Fibroblast of skin of abdomen (primary cell): ENCODE measurements at regions not wholly inside any gene's neighbourhood (a gene's known extent, or its start where the extent isn't known, plus 50 kb on each side); places are given as distances from the start of the nearest gene placed in this dataset.
A peak's percentile ranks its signal among the peaks of the same experiment; 100 is the strongest.

Source experiments
- DNase-seq: peaks from one replicate; pipeline ENCODE4 v3.0.0-alpha.2; 2013

- DNase-seq, result no peak
Measured at GRCh38 chr4:171629737-171630136, 183.5 kb upstream of the GALNTL6 start.

GRCh38 chr4:171629182-171629581 lies 184.0 kb upstream of the GALNTL6 start:
- DNase-seq, result no peak

DNA sequence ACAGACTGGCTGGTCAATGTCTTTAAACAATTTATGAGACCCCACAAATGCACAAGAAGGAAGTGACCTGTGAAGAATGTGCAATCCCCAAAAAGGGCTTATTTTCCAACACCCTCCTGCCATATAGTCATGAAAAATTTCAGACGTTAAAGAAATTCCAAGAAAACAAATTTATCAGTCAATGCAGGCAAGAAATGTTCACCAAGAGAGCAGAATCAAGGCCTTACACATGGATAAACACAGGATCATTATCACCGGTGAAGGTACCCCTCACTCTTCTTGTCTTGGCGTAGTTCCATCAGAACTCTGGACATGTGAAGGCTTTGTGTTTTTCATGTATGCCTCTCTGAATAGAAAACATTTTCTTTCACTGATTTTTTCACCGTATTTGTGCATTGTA lies 186.7 kb upstream of the GALNTL6 start:
- DNase-seq, result no peak

GRCh38 chr4:171622729-171623128 lies 190.5 kb upstream of the GALNTL6 start:
- DNase-seq, result no peak

GRCh38 chr4:171621646-171622045 lies 191.6 kb upstream of the GALNTL6 start:
- DNase-seq, result no peak

DNA sequence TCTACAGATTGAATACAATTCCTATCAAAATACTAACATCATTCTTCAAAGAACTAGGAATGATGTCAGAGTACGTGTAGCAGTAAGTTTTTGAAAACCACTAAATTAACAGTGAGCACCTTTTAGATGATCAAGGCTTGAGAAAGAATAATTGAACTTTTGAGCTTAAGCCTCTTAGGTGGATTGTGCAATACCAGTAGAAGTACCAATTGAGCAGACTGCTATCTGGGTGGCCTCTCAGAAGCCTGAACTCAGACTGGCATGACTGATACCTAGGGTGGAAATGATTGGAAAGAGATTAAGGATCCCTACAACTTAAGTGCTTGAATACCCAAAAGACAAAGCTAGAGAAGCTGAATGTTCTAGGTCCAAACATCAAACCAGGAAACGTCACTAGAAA lies 200.3 kb upstream of the GALNTL6 start:
- no peak for DNase-seq

- DNase-seq, result no peak
Measured at GRCh38 chr4:171602638-171603355, 210.4 kb upstream of the GALNTL6 start.

GRCh38 chr4:171601091-171601490 lies 212.1 kb upstream of the GALNTL6 start:
- no peak for DNase-seq

- DNase-seq, result no peak
Measured at GRCh38 chr4:171599628-171600027, 213.6 kb upstream of the GALNTL6 start.

DNA sequence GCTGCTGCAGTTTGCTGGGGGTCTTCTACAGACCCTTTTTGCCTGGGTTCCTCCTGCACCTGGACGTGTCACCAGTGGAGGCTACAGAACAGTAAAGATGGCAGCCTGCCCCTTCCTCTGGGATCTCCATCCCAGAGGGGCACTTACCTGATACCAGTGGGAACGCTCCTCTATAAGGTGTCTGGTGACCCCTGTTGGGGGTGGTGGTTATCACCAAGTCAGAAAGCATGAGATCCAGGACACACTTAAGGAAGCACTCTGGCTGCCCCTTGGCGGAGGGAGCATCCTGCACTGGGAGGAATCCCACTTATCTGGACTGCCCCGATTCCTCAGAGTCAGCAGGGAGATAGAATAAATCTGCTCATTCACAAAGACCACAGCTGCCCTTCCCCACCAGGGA lies 218.9 kb upstream of the GALNTL6 start:
- DNase-seq, result no peak

DNA sequence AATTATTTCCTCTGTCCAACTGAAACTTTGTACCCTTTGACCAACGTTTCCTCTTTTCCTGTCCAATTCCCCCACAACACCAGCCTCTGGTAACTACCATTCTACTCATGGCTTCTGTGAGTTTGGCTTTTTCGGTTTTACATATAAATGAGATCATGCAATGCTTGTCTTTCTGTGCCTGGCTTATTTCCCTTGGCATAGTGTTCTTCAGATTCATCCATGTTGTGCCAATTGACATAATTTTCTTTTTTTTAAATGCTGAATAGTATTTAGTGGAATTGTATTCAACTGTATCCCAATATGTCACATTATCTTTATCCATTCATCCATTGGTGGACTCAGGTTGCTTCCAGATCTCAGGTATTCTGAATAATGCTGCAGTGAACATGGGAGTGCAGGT lies 222.5 kb upstream of the GALNTL6 start:
- DNase-seq, result no peak

GRCh38 chr4:171588764-171589163 lies 224.4 kb upstream of the GALNTL6 start:
- DNase-seq, result no peak

DNA sequence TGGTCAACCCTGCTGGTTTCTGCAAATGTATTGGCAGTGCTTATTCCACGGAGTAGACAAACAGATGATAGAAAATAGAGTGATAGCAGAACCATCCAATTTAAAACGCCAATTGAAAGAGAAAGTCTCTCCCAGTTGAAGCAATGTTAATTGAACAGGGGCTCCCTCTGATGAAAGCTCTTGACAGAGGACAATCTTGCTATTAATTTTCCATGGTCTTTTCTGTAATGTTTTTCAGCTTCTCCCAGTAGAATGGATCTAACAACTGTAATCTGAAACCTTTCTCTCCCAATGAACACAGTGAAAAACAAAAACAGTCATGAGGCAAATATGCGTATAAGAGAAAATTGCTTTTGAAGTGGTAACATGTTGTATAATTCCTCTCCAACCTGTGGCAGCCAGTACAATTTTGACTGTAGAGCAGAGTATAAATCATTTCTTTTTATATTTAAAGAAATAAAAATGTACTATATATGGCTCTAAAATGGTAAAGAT lies 225.1 kb upstream of the GALNTL6 start:
- peak; percentile 2 for DNase-seq

DNA sequence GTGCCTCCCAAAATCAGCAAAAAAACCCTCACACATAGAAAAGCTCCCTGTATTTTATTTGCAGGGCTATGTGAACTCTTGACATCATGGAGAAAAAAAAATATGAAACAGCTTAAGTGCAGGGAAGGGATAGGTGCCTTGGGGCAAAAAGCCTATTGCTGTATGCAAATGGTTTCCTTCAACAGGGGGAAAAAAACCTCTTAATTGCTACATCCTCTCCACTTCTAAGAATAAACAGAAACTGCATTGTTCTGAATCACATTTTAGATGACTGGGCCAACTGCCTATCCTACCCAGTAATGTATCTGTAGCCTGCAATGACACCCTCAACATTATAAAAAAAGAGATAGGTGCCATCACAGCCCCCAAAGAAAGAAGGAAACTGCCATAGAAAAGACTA lies 229.4 kb upstream of the GALNTL6 start:
- DNase-seq, result no peak

DNA sequence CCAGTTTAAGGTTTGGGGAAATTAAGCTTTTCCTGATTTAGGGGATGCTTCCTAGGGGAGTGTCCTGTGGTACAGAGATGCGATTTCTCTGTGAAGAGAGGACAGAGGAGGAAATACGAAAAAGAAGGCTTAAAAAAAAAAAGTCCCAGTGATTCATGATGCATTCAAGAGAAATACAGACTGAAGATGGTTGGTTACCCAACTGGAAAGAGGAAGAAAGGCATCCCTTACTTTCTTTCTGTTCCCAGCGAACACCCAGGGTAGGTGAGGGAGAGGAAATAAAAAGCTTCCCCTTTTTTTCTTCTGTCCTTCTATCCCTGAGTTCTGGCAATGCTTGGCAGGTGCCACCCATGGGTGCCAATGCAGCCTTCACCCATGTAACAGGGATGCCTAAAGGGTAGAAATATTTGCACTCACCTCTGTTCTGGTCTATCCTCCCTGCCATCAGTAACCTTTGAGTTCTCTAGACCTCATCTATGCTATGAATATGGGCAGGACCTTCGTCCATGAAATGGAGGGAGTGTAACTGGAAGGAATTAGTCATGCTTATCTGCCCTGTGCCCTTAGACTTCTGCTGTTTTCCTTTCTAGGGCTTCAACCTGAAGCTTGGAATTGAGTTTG lies 230.1 kb upstream of the GALNTL6 start:
- DNase-seq, result no peak

GRCh38 chr4:171573181-171573580 lies 240.0 kb upstream of the GALNTL6 start:
- DNase-seq, result no peak

DNA sequence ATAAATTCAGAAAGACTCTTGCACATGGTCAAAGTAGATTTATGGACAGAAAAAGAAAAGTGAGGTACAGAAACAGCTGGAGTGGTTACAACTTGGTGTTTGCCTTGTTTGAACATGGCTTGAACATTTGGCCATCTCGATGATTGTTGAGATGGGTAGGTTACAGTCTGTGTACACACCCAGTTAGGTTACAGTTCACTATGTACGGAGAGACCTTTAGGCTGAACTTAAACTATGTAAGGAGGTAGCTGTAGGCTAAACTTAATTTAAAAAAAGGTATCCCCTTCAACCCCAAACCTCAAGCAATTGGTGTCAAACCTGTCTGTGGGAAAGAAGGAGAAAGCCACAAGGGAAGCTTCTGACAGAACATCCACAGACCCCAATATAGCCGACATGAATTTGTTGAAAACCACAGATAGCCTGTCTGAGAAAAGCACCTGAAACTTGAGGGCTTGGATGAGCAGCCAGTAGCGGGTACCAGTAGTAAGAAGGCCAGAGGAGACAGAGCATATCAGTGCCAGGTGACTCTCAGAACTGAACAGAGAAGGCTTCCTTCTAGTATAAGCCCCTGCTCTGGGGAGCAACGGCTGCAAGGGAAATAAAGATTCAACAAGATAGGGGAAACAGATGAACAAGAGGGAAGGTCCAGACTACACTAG lies 247.9 kb upstream of the GALNTL6 start:
- no peak for DNase-seq

GRCh38 chr4:171561419-171561818 lies 251.8 kb upstream of the GALNTL6 start:
- DNase-seq, result no peak

GRCh38 chr4:171553961-171554360 lies 259.2 kb upstream of the GALNTL6 start:
- no peak for DNase-seq

DNA sequence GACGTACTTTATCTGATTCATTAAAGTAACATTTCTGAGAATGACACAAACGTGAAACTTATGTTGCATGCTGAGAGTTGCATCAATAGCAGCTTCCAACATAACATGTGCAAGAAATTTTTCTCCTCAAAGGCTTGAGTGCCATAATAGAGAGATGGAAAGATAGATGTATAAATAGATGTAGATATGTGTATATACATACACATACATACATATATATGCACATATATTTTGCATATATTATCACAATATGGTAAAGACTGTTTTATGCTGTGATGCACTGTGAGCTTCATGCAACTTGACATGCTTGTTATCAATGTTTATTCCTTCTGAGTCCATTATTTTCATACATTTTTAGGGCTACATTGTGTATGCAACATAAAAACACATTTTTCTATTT lies 270.6 kb upstream of the GALNTL6 start:
- no peak for DNase-seq

GRCh38 chr4:171538601-171539100 lies 274.6 kb upstream of the GALNTL6 start:
- DNase-seq, result no peak

DNA sequence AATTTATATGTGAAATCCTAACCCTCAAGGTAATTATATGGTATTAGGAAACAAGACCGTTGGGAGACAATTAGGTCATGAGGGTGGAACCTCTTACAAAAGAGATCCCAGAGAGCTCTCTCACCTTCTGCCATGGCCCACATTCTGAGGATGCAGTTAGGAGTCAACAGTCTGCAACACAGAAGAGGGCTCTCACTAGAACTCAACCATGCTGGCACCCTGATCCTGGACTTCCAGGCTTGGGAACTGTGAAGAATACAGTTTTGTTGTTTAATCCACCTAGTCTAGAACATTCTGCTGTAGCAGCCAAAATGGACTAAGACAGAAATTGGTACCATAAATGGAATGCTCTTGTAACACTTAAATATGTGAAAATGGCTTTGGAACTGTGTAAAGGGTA lies 278.8 kb upstream of the GALNTL6 start:
- DNase-seq, result no peak

GRCh38 chr4:171532968-171533367 lies 280.2 kb upstream of the GALNTL6 start:
- DNase-seq, result no peak

DNA sequence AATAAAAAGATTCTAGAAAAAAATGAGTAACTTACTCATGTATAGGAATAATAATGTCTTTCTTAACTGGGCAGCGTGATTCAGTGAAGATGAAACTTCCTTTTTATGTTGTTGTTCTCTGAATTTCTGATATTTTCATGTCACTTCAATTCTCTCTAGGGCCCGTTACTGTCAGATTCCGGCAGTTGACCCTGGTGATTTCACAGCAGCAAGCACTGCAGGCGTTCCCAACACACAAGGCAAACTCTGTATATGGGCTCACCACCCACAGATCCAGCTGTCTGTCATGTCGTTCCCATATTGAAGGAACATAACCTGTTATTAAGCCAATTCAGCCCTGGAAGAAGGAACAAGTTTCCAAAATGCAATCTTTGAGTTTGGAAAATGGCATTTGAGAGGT lies 288.3 kb upstream of the GALNTL6 start:
- DNase-seq, result no peak
